Mucosa of rectum (tissue), 2 donors: ENCODE measurements at regions not wholly inside any gene's neighbourhood (a gene's known extent, or its start where the extent isn't known, plus 50 kb on each side); places are given as distances from the start of the nearest gene placed in this dataset.
"Not testable (repeated sequence)": the region's sequence is repeated elsewhere in the genome, so short reads cannot be mapped to it uniquely, and the experiment has no call there.

ENCODE experiments used
- H3K27ac ChIP-seq, 2 donors: one replicate each; pipeline ENCODE4 v1.7.0; 2013; ENCODE audit warnings: inconsistent platforms in 2 of 2, low read depth in 2 of 2, low read length in 2 of 2
- H3K27me3 ChIP-seq, 2 donors: one replicate each; pipeline ENCODE4 v1.7.0; 2013; ENCODE audit warnings: low read length in 2 of 2; ENCODE audit not compliant: control insufficient read depth in 2 of 2, insufficient read depth in 2 of 2
- H3K36me3 ChIP-seq, 2 donors: one replicate each; pipeline ENCODE4 v1.7.0; 2013; ENCODE audit warnings: low read length in 2 of 2; ENCODE audit not compliant: control insufficient read depth in 2 of 2, insufficient read depth in 2 of 2
- H3K4me1 ChIP-seq, 2 donors: one replicate each; pipeline ENCODE4 v1.7.0; 2013; ENCODE audit warnings: low read length in 2 of 2, mild to moderate bottlenecking in 1 of 2; ENCODE audit not compliant: control insufficient read depth in 2 of 2, insufficient read depth in 2 of 2
- H3K4me3 ChIP-seq, 2 donors: one replicate each; pipeline ENCODE4 v1.7.0; 2013; ENCODE audit warnings: low read length in 2 of 2
- H3K9ac ChIP-seq, 2 donors: one replicate each; pipeline ENCODE4 v1.7.0; 2013; ENCODE audit warnings: low read length in 2 of 2, low read depth in 1 of 2, mild to moderate bottlenecking in 1 of 2
- H3K9me3 ChIP-seq, 2 donors: one replicate each; pipeline ENCODE4 v1.7.0; 2013; ENCODE audit warnings: low read length in 2 of 2; ENCODE audit not compliant: control insufficient read depth in 2 of 2
- donor health status: healthy.
- donor health status: Normal muscosa, but diverticular disease.

GRCh38 chr2:167825664-167826063 lies 421.7 kb downstream of the STK39 start:
- Histone ChIP-seq H3K27me3 (no peaks in the 10 kb centered on the region), H3K4me3 (no peak overlapping the region), H3K27ac (no peak overlapping the region), H3K9me3 (no peaks in the 10 kb centered on the region), H3K36me3 (no peaks in the 10 kb centered on the region), H3K4me1 (no peaks in the 10 kb centered on the region), H3K9ac (no peak overlapping the region)

GRCh38 chr2:167822690-167823465 lies 424.5 kb downstream of the STK39 start:
- H3K9ac ChIP-seq: no peak overlapping the region

DNA sequence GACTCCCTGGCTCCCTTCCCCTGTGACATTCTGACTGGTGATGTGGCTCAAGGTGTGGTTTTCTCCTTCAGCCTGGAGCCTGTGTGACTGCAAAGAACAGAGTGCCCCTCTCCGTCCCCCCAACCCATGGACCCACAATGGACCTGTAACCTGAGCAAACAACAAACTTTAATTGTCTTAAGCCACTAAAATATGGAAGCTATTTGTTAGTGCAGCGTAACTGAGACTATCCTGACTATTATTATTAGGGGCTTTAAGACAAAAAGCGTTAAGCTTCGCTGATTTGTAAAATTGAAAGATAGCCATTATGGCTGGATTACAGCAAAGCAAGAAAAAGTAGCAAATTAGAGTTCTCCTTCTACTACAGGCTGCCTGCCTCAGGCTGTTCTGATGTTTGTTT lies 426.9 kb downstream of the STK39 start:
- Histone ChIP-seq H3K9ac (no peak overlapping the region), H3K4me1 (no peaks in the 10 kb centered on the region), H3K36me3 (peaks cover 0 to 2% of the 10 kb centered on the region in 2 donors), H3K27ac (no peak overlapping the region), H3K27me3 (no peaks in the 10 kb centered on the region), H3K9me3 (no peaks in the 10 kb centered on the region), H3K4me3 (no peak overlapping the region)

More at GRCh38 chr2:167822690-167823465, 424.5 kb downstream of the STK39 start:
- peaks cover 0 to 2% of the 10 kb centered on the region in 2 donors for H3K36me3 ChIP-seq
- no peak overlapping the region for H3K4me3 ChIP-seq
- H3K27ac ChIP-seq: no peak overlapping the region
- no peaks in the 10 kb centered on the region for H3K27me3 ChIP-seq
- no peaks in the 10 kb centered on the region for H3K4me1 ChIP-seq
- no peaks in the 10 kb centered on the region for H3K9me3 ChIP-seq

DNA sequence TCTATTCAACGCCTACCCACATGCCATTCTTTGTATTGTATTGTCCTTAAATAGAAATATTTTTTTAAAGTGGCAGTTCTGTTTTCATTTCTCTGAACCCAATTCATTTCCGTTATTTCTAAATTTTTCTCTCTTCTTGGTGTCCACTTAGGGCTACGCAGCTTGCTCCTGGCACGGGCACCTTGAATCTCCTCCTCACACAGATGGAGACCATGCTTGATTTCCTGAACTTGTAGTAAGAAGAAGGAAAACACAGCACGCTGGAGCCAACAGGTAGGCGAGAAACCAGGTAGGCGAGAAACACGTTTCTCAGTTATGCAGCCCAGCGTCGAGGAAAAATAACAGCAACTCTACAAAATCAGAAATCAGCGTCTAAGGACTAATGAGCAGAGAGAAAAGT lies 428.9 kb downstream of the STK39 start:
- no peak overlapping the region for H3K9ac ChIP-seq
- no peaks in the 10 kb centered on the region for H3K27me3 ChIP-seq
- no peak overlapping the region for H3K27ac ChIP-seq
- H3K4me1 ChIP-seq: no peaks in the 10 kb centered on the region
- H3K9me3 ChIP-seq: no peaks in the 10 kb centered on the region
- no peak overlapping the region for H3K4me3 ChIP-seq
- H3K36me3 ChIP-seq: peaks cover 0 to 2% of the 10 kb centered on the region in 2 donors

- no peaks in the 10 kb centered on the region for H3K27me3 ChIP-seq
- H3K27ac ChIP-seq: no peak overlapping the region
- H3K36me3 ChIP-seq: peaks cover 0 to 2% of the 10 kb centered on the region in 2 donors
- no peaks in the 10 kb centered on the region for H3K4me1 ChIP-seq
- H3K4me3 ChIP-seq: no peak overlapping the region
- no peaks in the 10 kb centered on the region for H3K9me3 ChIP-seq
- no peak overlapping the region for H3K9ac ChIP-seq
Observed at GRCh38 chr2:167817908-167818307, 429.5 kb downstream of the STK39 start.

- H3K9ac ChIP-seq: no peak overlapping the region
- H3K4me3 ChIP-seq: no peak overlapping the region
- no peaks in the 10 kb centered on the region for H3K9me3 ChIP-seq
- H3K36me3 ChIP-seq: peaks cover 0 to 2% of the 10 kb centered on the region in 2 donors
- H3K4me1 ChIP-seq: no peaks in the 10 kb centered on the region
- no peaks in the 10 kb centered on the region for H3K27me3 ChIP-seq
- H3K27ac ChIP-seq: no peak overlapping the region
Observed at GRCh38 chr2:167817422-167817821, 430.0 kb downstream of the STK39 start.

DNA sequence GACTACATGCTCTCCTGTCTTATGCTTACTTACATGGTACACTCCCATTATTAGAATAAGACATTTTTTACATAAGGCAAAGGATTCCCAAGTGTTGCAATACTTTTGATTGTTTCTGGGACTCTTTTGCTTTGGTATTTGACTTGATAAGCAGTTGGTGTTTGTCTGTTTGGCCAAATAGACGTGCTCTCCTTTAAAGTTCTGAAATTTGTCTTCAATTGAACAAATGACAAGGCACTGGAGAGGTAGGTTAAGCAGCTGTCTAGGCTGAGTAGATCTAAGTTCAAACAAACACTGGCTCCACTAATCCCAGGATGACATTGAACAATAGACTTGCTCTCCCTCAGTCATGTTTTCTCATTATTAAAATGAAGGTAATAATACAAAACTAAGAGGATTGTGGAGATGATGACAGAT lies 430.5 kb downstream of the STK39 start:
- H3K9ac ChIP-seq: no peak overlapping the region

GRCh38 chr2:167814881-167815718 lies 432.3 kb downstream of the STK39 start:
- Histone ChIP-seq H3K9ac (no peak overlapping the region), H3K27me3 (no peaks in the 10 kb centered on the region), H3K9me3 (no peaks in the 10 kb centered on the region), H3K27ac (no peak overlapping the region), H3K4me1 (no peaks in the 10 kb centered on the region), H3K36me3 (peaks cover 0 to under 1% of the 10 kb centered on the region in 2 donors), H3K4me3 (no peak overlapping the region)

More for the DNA sequence above, 430.5 kb downstream of the STK39 start:
- Histone ChIP-seq H3K4me3 (no peak overlapping the region), H3K9me3 (no peaks in the 10 kb centered on the region), H3K27me3 (no peaks in the 10 kb centered on the region), H3K4me1 (no peaks in the 10 kb centered on the region), H3K36me3 (peaks cover 0 to 2% of the 10 kb centered on the region in 2 donors), H3K27ac (no peak overlapping the region)

- H3K27me3 ChIP-seq, H3K4me3 ChIP-seq, H3K9ac ChIP-seq, H3K4me1 ChIP-seq, H3K36me3 ChIP-seq, H3K9me3 ChIP-seq, H3K27ac ChIP-seq: not testable (repeated sequence)
Observed at GRCh38 chr2:167814482-167814880, 432.9 kb downstream of the STK39 start.

DNA sequence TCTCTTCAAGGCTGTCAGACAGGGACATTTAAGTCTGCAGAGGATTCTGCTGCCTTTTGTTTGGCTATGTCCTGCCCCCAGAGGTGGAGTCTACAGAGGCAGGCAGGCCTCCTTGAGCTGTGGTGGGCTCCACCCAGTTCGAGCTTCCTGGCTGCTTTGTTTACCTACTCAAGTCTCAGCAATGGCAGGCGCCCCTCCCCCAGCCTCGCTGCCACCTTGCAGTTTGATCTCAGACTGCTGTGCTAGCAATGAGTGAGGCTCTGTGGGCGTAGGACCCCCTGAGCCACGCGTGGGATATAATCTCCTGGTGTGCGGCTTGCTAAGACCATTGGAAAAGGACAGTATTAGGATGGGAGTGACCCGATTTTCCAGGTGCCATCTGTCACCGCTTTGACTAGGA lies 437.6 kb downstream of the STK39 start:
- H3K36me3 ChIP-seq, H3K9ac ChIP-seq, H3K4me3 ChIP-seq, H3K9me3 ChIP-seq, H3K27me3 ChIP-seq, H3K4me1 ChIP-seq, H3K27ac ChIP-seq: not testable (repeated sequence)
